GM12892 (cell line): ENCODE measurements at regions not wholly inside any gene's neighbourhood (a gene's known extent, or its start where the extent isn't known, plus 50 kb on each side); places are given as distances from the start of the nearest gene placed in this dataset.

Experiments
- DNase-seq: peaks from one replicate; pipeline ENCODE4 v3.0.0; 2011; ENCODE audit not compliant: insufficient read length
- FAIRE-seq: peaks from 2 replicates; lab custom pipeline; 2011; peaks lifted over from hg19 to GRCh38; lab: Jason Lieb, UNC
- POLR2A ChIP-seq: IDR thresholded peaks from 2 replicates; pipeline ENCODE4 v1.6.1; 2011; ENCODE audit warnings: low read depth, low read length, control low read depth
- POLR2AphosphoS5 ChIP-seq: IDR thresholded peaks from 2 replicates; pipeline ENCODE4 v1.6.1; 2011; ENCODE audit warnings: low read depth, low read length, control low read depth
- TAF1 ChIP-seq: IDR thresholded peaks from 2 replicates; pipeline ENCODE4 v1.6.1; 2011; ENCODE audit warnings: low read depth, mild to moderate bottlenecking, control low read depth, low read length, borderline replicate concordance

GRCh38 chr3:95883801-95884200 lies 930.6 kb upstream of the EPHA6 start:
- TF ChIP-seq POLR2A = no peak
- no peak for TF ChIP-seq TAF1
- no peak for TF ChIP-seq POLR2AphosphoS5
- DNase-seq (no peak), FAIRE-seq (no peak)

- TF ChIP-seq POLR2A (no peak), TAF1 (no peak), POLR2AphosphoS5 (no peak)
- no peak for FAIRE-seq
- DNase-seq = no peak
These were observed 927.8 kb upstream of the EPHA6 start for GRCh38 chr3:95886616-95887015.

GRCh38 chr3:95887114-95887513 lies 927.3 kb upstream of the EPHA6 start:
- FAIRE-seq (no peak), DNase-seq (no peak)
- TF ChIP-seq TAF1 = no peak
- no peak for TF ChIP-seq POLR2AphosphoS5
- TF ChIP-seq POLR2A = no peak

GRCh38 chr3:95894820-95895219 lies 919.6 kb upstream of the EPHA6 start:
- DNase-seq (no peak), FAIRE-seq (no peak)
- TF ChIP-seq POLR2AphosphoS5 = no peak
- no peak for TF ChIP-seq POLR2A

GRCh38 chr3:95899494-95899893 lies 914.9 kb upstream of the EPHA6 start:
- no peak for DNase-seq

GRCh38 chr3:95899911-95900310 lies 914.5 kb upstream of the EPHA6 start:
- TF ChIP-seq POLR2AphosphoS5 (no peak), TAF1 (no peak), POLR2A (no peak)
- DNase-seq (no peak), FAIRE-seq (no peak)

More at GRCh38 chr3:95899494-95899893, 914.9 kb upstream of the EPHA6 start:
- no peak for FAIRE-seq
- no peak for TF ChIP-seq TAF1
- TF ChIP-seq POLR2AphosphoS5 = no peak
- TF ChIP-seq POLR2A = no peak

- DNase-seq (no peak), FAIRE-seq (no peak)
- no peak for TF ChIP-seq TAF1
- no peak for TF ChIP-seq POLR2A
- no peak for TF ChIP-seq POLR2AphosphoS5
These were observed 912.4 kb upstream of the EPHA6 start for GRCh38 chr3:95901948-95902347.

- DNase-seq (no peak), FAIRE-seq (no peak)
- no peak for TF ChIP-seq POLR2A
These were observed 909.2 kb upstream of the EPHA6 start for GRCh38 chr3:95905182-95905581.

GRCh38 chr3:95911767-95912166 lies 902.6 kb upstream of the EPHA6 start:
- DNase-seq (no peak), FAIRE-seq (no peak)
- TF ChIP-seq TAF1 (no peak), POLR2AphosphoS5 (no peak), POLR2A (no peak)

GRCh38 chr3:95923496-95924210 lies 890.7 kb upstream of the EPHA6 start:
- FAIRE-seq = no peak
- TF ChIP-seq POLR2A = no peak
- no peak for TF ChIP-seq TAF1
- TF ChIP-seq POLR2AphosphoS5 = no peak
- DNase-seq = no peak

- FAIRE-seq = no peak
- no peak for DNase-seq
- no peak for TF ChIP-seq POLR2A
- no peak for TF ChIP-seq TAF1
- TF ChIP-seq POLR2AphosphoS5 = no peak
These were observed 887.4 kb upstream of the EPHA6 start for GRCh38 chr3:95926904-95927501.

GRCh38 chr3:95934181-95934580 lies 880.2 kb upstream of the EPHA6 start:
- no peak for FAIRE-seq

GRCh38 chr3:95939235-95939809 lies 875.1 kb upstream of the EPHA6 start:
- DNase-seq (no peak), FAIRE-seq (no peak)
- no peak for TF ChIP-seq TAF1
- no peak for TF ChIP-seq POLR2A
- no peak for TF ChIP-seq POLR2AphosphoS5

More at GRCh38 chr3:95934181-95934580, 880.2 kb upstream of the EPHA6 start:
- no peak for TF ChIP-seq POLR2AphosphoS5
- no peak for TF ChIP-seq TAF1
- no peak for TF ChIP-seq POLR2A
- no peak for DNase-seq
